HG03095 (cell line): ENCODE measurements at regions not wholly inside any gene's neighbourhood (a gene's known extent, or its start where the extent isn't known, plus 50 kb on each side); places are given as distances from the start of the nearest gene placed in this dataset.

Source experiments
- ATAC-seq: cut with Tn5 transposase; IDR thresholded peaks from one replicate; pipeline ENCODE4 v1.9.1; 2021; ENCODE audit warnings: moderate library complexity; ENCODE audit not compliant: unreplicated experiment

DNA sequence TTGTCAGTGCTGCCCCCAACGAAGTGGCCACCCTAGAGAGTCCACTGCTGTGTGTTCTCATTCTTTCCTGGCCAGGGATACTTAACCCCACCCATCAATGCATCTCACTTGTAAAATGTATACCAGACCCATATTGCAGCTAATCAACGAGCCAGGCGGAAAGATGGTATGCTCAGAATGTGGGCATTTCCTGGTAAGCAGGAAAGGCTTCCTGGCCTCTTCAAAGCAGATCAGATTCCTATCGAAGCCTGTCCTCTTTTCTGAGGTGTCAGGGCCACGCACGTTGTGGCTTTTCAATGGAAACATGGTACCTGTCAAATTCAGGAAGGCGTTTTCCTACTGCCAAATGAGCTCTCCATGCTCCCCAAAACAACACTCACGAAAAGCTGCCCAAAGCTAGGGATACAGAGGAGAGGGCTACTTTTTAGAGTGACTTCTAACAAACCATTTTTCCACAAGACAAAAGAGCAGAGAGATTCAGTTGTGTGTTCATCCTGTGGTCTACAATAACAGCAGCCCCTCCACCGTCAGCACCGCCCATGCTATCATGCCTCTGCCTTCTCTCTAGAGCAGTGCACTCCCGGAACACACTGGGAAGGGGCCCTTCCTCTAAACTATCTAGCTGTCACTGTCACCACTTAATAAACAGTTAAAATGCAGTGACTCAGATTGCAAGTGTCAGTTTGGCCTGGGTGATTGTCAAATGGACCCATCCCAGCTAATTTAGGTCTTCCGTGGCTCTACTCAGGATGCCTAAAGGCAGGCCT, 535.1 kb downstream of the RNF144A start:
- ATAC-seq = no peak

DNA sequence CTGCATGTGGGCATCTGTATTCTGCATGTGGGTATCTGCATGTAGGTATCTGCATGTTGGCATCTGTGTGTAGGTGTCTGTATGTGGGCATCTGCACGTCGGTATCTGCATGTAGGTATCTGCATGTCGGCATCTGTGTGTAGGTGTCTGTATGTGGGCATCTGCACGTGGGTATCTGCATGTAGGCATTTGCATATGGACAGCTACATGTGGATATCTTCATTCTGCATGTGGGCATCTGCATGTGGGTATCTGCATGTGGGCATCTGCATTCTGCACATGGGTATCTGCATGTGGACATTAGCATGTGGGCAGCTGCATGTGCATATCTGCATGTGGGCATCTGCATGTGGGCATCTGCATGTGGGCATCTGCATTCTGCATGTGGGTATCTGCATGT, 537.4 kb downstream of the RNF144A start:
- ATAC-seq = no peak

DNA sequence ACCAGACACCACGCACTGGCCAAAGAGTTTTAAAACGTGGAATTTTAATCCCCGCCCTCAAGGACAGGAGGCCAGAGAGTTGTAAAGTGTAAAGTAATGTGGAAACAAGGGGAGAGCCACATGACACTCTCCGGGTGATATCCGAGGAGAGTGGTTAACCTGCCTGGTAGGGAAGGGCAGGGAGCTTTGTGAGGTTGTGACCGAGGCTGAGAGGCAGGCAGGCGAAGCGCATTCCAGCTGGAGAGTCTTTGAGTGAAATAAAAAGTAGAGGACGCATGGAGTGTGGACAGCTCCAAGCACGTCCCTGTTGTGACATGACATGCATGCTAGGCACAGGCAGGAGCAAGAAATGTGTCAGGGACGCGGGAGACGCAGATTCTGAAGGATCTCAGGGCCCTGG, 539.5 kb downstream of the RNF144A start:
- no peak for ATAC-seq

DNA sequence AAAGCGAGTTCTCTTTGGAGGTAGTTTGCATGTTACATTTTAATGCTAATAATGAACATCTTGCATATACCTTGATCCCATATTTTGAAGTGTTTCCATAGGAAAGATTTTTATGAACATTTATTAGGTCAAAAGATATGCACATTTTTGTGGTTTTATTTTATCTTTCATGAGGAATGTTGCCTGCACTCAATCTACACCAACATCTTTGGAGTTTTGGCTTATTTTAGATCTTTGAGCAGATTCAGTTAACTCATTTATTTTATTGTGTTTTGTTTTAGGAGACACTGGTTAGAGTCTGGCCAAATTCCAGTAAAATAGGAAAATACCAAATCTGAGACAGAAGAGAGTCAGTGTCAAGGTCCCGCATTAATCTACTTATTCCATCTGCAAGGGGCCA, 540.9 kb downstream of the RNF144A start:
- ATAC-seq = no peak

DNA sequence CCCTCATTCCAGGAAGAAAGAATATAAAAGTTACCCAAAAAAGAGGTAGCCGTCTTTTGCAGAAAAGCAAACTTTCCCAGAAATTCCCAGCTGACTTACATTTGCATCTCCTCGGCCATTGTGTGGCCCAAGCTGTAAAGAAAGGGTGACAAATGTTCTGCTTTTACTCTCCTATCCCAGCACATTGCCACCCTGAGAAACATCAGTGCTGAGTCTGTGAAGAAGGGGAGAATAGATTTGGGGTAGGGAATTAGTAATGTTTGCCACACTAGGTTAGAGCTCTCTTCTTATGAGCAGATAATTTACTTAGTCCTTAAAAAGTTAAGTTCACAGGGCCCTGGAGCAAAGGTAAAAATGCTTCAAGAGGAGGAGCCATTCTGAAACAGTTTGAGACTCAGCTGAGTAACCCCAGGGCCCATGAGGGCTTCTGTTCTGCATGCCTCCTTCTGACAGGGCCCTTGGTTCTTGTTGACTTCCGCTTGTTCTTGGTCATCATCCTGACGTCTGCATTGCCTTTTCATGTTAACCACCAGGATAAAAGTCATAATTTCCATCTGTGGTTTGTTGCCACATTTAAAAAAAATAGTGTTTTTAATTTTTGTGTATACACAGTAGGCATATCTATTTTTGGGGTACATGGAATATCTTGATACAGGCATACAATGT, 550.7 kb downstream of the RNF144A start:
- ATAC-seq = no peak

DNA sequence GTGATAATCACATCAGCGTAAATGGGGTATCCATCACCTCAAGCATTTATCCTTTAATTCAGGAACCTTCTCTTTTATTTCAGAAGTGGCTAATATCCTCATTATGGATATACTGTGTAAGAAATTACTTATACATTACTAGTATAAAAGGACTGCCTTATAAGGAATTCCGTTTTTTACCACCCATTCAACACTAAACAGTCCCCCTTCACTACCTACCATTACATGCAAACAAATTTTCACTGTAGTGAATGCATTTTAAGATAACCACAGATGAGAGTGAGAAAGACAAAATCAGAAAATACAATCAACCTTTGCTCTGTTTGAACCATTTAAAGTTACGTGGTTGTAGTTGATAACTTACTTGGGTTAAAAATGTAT, 551.2 kb downstream of the RNF144A start:
- no peak for ATAC-seq

DNA sequence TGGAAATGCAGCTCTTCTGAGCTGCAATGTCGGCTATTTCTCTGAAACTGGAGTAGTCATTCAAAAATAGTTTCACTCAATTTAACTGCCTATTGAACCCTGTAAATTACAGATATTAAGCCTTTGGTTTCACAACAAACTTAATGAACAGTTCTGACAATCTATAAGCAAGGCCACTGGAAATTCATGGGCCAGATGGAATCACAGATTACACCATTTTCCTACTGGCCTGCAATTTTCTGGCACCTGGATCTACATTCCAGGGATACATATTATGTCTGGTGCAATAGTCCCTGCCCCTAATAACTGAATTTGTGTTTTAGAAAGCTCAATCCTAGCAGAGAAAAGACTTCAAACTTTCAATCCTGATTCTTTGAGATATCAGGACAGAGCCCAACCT, 551.7 kb downstream of the RNF144A start:
- ATAC-seq = no peak

DNA sequence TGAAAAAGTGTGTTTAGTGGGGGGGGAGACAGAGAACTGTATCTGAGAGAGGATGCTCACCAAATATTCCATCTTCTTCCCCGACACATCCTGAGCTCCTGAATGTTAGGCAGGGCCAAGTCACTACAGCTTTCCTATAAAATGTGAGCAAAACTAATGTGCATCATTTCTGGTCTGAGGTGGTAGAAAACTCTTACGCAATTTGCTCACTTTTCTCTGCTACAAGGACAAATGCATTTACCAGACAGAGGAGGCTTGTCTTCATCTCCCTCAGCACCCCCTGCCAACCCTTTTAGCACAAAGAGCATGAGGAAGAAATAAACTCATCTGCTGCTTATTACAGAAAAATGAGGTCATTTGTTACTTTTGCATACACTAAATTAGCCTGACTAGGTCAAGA, 554.0 kb downstream of the RNF144A start:
- ATAC-seq = no peak

DNA sequence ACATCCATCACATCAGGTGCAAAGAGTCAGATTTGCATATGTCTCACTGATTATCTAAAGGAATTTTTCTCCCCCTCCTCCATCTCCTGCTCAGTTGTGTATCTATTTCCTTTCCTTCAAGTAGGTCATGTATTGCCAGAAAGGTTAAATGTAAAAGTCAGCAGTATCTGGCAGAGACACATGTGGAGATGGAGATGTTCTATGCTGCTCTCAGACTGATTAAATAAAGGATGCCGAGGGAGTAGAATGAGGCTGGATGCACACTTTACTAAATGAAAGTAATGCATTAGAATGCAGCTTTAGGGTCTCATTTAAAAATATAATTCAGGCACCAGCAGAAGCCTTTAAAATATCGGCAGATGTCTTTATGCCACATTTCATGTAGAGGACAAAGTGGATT, 555.3 kb downstream of the RNF144A start:
- ATAC-seq = no peak

DNA sequence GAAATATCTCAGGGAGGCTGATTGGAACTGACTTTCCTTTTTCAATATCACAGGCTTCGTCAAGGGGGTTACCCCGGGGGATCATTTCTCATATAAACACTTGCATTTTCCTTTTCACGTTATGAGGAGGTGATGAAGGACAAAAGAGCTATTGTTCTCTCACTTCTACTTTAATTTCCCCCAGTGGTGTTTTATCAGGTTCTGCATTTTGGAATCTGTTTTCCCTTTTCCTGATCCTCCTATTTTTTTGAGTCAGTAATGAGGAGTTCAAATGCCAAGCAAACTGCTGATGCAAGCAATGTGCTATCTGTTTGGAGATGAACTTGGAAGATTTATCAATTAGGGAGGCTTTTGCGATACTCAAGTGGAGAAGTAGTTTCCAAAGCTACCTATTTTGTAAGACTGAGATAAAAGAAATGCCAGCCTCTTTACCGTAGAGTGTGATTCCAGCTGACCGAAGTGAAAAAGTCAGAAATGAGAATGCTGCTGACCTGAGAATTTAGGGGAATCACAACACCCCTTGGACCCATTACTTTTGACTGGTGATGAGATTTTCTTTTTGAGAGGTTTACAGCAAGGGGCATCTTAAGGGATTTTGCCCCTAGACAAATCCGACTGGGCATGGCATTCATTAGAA, 556.0 kb downstream of the RNF144A start:
- no peak for ATAC-seq

DNA sequence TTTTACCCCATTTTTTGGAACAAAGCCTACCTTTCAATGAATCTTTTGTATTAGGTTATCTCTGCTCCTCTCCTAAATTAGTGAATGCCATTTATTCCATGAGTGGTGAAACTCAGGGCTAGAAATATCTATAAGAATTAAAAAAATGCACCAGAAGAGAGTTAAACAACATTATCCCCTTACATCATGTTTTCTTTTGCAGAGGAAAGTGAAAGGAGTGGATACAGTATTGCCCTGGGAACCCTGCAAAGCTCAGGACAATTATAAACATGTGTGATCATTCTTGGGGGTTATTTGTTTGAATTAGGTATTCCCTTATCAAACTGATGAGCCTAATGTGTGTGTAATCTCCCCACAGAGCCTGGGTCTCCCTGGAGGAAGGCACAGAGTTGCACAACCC, 559.2 kb downstream of the RNF144A start:
- no peak for ATAC-seq

DNA sequence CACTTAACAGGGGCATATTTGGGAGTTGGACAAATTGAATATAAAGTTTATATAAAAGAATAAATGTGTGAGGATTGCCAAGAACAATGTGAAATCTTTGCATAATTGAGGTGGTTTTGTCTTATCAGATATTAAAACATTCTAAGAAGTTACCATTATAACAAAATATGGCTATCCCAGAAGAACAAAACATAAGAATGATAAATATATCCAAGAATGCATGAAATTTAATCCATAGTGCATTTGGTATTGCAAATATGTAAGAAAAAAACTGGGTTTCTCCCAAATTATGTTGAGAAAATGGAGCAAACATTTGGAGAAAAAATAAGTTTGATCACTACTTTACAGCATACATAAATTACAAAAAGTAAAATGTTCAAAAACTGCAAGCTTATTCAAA, 562.4 kb downstream of the RNF144A start:
- no peak for ATAC-seq

DNA sequence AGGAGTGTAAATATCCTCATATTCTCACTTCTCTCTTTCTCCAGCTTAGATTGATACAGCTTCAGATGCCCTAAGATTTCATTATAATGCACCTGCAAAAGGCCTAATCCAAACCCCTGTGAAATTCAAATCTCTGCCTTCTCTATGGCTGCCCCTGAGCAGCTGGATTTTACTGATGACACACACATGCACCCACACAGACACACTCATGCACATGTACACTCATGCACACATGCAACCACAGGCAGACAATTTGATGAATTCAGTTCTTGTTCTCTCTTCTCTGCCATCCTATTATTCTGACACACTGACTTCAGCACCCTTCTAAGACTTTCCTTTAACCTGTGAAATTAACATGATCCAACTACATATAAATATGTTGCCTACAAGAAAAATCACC, 563.2 kb downstream of the RNF144A start:
- ATAC-seq = no peak

DNA sequence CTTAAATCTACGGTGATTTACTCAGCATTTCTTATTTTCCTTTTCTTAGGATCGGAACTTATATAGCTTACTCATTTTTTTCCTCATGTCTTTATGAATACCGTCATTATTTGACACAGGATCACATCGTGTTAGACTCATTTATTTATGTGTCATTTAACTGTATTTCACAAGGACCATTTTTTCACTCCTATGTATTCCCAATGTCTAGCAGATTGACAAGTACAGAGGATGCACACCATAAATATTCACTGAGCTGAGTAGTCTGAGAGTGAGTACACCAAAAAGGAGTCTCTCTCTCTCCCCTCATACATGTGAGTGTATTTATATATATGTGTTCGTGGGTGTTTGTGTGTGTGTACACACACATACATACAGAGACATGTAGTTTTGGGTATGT, 573.5 kb downstream of the RNF144A start:
- ATAC-seq = no peak

DNA sequence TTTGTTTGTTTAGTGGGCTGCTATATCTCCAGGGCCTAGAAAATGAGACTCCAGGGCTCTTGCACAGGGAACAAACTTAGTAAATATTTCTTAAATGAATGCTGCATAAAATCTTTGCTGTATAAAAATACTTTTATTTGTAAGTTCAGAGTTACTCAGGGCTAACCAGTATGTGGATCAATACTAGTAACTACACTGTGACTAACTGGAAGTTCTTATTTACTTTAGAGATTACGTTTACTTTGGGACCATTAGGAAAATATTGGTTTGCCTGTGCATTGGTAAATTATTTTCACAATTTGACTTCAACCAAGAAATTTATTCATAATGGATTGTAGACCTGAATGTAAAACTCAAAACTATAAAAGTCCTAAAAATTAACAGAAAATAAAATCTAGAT, 575.5 kb downstream of the RNF144A start:
- no peak for ATAC-seq

DNA sequence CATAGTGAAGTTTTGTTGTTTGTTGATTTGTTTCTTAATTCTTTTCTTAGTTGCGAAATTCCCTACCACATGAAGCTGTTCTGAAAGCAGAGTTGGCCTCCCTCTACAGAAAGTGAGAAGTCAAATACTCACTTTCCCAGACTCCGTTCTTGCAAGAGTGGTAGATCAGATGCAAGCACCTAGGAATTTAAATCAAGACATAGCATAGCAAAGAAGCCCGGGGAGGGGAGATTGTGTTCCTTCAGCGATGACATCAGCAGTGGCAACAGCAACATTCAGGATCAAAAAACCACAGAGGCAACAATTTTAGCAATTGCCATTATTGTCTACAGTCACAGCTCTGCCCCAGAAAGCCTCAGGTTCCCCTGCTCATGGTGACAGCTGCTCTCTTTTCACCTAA, 580.0 kb downstream of the RNF144A start:
- no peak for ATAC-seq

DNA sequence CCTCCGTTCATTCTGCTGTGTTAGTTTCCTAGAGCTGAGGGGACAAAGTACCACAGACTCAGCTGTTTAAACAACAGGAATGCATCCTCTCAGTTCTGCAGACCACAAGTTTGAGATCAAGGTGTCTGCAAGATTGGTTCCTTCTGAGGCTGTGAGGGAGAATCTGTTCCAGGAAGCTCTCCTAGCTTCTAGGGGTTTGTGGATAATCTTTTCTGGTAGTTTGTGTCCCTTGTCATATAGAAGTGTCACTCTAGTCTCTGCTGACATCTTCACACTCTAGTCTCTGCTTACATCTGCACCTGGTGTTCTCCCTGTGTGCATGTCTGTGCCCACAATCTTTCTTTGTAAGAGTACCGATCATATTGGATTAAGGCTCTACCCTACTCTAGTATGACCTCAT, 581.8 kb downstream of the RNF144A start:
- ATAC-seq = no peak

DNA sequence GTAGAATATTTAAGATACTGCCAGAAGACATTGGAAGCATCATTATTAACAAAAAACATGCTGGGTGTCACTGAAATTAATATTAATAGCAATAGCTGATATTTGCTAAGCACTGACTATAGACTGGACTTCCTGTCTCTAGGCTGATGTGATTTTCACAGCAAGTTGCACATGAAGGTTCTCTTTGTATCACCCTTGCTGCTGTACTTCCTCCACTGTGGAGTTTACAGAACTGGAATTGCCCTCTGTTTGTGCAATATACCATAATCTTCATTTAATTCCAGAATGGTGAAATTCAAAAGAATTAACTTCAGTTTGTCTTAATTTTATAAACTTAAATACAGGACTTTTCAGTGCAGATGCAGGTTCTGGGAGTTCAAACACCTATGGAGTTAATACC, 585.1 kb downstream of the RNF144A start:
- no peak for ATAC-seq

DNA sequence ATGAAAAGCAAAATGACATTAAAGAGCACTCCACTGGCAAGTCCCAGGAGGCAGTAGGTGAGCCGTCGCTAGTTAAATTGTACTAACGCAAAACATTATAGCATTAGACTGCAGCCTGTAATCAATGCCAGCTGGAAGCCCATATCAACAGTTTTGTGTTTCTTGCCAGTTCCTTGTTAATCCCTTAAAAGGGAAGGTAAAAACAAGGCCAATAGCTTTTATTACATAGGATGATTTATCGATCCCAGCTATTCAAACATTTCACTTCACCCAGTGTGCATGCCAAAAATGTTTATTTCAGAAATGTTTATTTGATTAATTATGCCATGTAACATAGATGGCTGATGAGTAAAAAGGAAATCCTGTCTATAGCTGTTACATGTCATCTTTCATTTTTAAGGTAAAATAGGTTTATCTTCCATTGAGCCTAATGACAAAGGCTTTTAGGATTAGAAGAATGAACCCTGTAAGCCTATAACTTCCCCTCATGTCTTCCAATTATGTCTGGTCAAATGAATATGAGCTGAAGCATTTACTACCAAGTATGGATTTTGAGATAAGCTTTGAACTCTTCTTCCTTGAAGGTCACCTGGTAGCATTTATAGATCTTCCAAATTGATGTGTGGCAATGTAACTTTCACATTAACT, 591.2 kb downstream of the RNF144A start:
- no peak for ATAC-seq

DNA sequence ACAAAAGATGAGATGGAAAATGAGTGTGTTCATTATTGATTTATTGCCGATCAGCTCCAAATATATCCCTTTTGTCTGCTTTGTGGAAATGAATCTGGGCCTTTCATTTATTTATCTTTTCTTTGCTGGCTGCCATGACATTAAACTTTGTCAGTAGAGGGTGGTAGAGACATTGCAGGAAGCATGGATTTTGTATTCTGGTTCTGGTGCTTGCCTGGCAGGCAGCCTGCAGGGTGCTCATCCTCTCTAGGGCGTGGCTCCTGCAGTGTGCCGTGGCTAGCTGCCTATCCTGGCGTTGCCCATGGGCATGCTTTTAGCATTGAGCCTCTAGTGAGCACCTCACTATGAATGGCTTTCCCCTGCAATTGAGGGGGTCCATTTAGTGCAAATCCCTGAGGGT, 593.1 kb downstream of the RNF144A start:
- ATAC-seq = no peak

DNA sequence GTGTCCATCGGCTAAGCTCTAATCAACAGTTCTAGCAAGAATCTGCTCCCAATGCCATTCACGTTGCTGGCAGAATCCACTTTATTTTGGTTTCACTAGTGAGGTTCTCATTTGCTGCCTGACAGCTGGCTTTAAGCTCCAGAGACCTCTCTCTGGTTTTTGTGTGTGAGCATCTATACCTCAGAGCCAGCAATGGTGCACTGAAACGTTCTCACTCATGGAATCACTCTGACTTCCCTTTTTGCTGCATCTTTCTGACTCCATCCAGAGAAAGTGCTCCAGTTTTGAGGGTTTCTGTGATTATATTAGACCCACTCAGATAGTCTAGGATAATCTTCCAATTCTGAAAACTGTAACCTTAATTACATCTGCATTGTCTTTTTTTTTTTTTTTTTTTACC, 596.6 kb downstream of the RNF144A start:
- no peak for ATAC-seq

DNA sequence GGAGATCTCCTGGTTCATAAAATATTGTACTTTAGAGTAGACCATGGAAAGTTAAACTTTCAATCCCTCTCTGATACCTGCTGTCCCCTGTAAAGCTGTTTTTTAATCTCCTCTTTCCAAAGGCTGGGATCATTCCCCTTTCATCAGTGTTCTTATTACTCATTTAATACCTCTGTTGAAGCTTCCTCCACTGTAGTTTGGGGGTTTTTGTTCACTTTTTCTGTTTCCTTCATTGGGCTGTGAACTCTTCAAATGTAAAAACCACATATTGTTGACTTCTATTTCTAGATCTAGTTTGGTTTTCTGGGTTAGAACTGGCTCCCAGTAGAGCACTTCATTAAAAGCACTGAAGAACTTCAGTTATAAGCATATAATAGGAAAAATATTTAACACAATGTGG, 598.1 kb downstream of the RNF144A start:
- no peak for ATAC-seq
